HG03457 (cell line): ENCODE measurements at regions not wholly inside any gene's neighbourhood (a gene's known extent, or its start where the extent isn't known, plus 50 kb on each side); places are given as distances from the start of the nearest gene placed in this dataset.
"Not testable (repeated sequence)": the region's sequence is repeated elsewhere in the genome, so short reads cannot be mapped to it uniquely, and the experiment has no call there.

ENCODE experiments used
- ATAC-seq: cut with Tn5 transposase; IDR thresholded peaks from one replicate; pipeline ENCODE4 v1.9.1; 2021; ENCODE audit warnings: moderate number of reproducible peaks; ENCODE audit not compliant: unreplicated experiment

DNA sequence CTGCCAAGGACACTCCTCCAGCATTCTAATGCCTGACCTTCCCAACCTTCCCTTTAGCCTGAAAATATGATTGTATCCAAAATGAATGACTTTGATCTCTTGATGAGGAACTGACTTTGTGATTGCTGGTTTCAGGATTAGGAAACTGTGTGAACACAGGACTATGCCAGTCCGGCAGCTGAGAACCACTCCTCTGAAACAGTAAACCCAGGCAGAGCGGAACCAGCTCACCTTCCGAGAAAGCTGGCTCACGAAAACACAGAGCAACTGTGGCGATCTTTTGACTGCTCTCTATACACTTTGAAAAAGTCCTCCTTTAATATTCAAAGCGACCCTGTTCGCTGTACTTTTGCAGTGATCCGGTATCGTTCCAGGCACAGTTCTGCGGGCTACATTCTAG, 258.8 kb upstream of the IRS2 start:
- ATAC-seq = no peak

DNA sequence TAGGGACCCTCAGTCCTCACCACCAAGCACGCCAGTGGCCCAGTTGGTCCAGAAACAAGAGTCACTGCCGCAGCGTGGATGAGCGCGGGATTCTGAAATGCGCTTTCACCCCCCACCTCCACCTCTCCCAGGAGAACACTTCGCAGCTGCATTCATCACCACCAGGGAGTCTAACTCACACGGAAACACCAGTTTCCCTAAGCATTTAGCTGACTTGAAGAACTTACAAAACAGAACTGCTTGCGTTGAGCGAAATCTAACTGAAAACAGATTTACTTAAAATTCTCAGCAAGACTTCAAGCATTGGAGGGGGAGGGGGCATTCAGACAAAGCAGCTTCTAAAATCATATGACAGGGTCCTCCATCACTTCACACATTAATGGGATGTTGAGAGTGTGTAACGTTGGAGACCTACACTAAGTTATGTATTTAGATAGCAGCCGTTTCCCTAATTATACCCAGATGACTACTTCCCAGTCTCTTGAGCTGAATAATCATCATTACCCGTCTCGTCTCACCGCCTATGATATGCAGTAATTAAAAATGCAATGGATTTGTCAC, 258.2 kb upstream of the IRS2 start:
- ATAC-seq = no peak

DNA sequence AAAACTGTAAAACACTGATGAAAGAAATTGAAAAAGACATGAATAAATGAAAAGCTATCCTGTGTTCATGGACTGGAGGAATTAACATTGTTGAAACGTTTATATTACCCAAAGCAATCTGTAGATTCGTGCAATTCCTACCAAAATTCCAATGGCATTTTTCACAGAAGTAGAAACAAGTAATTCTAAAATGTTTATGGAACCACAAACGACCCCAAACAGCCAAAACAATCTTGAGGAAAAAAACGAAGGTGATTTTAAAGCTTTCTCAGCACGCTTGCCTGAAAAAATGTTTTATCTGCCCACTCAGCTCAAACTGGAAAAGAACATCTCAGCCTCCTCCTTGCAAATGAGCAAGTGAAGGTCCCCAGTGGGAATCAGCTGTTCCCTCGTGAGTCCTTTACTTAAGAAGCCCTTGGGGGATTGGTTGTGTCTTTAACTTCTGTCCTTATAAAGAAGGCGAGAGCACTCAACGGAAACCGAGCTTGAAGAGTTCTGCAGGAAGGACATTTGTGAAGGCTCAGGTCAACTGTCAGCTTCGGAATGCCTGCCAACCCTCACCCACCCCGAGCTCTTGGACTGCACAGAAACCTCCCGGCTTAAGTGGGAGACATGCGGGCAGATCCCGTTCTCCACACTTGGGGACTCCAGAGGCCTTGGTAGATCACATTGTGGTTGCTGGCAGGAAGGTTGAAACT, 256.0 kb upstream of the IRS2 start:
- no peak for ATAC-seq

DNA sequence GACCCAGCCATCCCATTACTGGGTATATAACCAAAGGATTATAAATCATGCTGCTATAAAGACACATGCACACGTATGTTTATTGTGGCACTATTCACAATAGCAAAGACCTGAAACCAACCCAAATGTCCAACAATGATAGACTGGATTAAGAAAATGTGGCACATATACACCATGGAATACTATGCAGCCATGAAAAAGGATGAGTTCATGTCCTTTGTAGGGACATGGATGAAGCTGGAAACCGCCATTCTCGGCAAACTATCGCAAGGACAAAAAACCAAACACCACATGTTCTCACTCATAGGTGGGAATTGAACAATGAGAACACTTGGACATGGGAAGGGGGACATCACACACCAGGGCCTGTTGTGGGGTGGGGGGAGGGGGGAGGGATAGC, 255.3 kb upstream of the IRS2 start:
- ATAC-seq = not testable (repeated sequence)

DNA sequence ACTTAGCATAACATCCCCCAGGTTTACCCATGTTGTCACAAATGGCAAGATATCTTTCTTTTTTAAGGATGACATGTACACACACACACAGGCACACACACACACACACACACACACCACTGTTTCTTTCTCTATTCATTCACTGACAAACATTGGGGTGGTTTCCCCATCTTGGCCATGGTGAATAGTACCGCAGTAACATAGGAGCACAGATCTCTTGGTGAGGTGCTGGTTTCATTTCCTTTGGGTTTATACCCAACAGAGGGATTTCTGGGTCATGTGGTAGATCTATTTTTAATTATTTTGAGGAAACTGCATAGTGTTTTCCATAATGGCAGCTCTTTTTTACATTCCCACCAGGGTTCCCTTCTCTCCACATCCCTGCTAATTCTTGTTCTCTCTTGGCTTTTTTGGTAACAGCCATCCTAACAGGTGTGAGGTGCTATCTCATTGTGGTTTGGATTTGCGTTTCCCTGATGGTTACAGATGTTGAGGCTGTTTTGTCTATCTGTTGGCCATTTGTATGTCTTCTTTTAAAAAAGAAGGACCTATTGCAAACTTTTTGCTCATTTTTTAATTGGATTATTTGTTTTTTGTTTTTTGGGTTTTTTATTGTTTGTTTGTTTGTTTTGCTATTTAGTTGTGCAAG, 251.7 kb upstream of the IRS2 start:
- no peak for ATAC-seq

DNA sequence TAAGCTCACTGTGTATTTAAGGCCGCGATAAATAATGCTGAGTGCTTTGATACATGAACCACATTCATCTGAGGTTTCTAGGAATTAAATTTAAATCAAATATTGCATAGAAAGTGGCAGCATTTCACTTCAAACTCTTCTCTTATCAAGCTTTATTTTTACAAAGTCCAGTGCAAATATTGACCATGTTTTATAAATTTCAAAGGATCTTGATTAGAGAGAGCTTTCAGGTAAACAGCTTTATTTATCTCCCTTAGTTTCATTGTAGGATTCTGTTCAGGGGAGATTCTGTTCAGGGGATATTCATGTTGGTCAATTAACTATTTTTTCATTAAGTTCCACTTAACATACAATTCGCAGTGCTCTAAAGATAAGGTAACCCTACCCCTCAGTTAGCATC, 249.7 kb upstream of the IRS2 start:
- ATAC-seq = no peak

DNA sequence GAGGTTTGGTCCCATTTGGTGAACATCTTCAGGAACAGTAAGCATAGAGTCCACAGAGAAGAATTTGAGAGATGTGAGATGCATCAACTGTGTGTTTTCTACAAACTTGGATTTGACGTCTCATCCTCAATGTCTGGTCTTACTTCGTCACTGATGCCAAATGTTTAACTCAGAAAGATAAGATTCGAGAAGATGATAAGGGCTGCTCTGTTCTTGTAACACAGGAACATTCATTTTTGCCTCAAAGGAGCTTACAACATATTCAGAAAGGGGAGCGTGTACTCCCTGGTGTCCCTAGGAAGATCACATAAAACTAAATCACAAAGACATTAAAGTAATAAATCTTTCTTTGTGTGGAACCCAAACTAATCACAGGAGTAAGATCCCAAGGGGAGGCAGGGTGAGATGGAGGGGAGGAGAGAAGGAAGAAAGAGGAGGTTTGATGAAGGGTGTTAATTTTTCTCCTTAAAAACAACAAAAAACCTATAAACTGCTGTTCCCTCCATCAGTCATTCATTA, 247.7 kb upstream of the IRS2 start:
- ATAC-seq = no peak

DNA sequence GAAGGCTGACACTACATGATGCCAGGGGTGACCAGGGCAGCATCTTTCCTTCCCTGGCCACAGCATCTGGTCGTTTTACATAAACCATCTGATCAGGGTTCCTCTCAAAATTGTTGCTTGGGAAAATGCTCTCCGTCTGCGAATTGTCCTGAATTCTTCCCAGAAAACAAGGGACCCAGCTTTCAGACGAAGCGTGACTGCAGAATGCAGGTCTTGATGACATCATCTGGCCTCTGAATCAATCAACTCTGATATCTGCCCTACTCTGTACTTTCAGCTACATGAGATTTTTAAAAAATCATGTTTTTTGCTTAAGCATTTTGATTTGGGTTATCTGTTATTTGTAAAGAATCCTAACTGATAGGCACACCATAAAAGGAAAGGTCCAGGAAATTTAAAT, 246.6 kb upstream of the IRS2 start:
- no peak for ATAC-seq

DNA sequence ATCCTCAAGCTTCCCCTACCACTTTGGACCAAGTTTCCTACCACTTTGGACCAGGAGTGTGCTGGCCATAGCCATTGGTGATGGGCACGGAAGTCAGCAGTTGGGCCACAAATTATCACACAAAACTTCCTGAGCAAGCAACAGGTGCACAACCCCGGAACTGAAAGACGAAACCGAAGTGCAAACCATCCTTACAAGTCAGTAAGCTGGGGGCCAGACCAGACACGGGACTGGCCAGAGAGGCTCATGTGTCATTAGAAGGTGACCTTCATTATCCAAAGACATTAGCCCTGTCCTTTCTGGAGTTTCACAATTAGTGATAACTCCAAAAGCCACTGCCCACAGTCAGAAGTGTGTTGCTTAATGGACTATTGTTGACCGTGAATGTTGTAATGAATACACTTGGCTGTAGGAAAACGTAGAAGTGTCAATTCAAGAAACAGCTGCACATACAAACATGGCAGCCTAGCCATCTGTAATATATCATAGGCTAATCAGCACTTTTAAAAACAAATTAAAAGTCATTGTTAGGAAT, 244.1 kb upstream of the IRS2 start:
- ATAC-seq = no peak

DNA sequence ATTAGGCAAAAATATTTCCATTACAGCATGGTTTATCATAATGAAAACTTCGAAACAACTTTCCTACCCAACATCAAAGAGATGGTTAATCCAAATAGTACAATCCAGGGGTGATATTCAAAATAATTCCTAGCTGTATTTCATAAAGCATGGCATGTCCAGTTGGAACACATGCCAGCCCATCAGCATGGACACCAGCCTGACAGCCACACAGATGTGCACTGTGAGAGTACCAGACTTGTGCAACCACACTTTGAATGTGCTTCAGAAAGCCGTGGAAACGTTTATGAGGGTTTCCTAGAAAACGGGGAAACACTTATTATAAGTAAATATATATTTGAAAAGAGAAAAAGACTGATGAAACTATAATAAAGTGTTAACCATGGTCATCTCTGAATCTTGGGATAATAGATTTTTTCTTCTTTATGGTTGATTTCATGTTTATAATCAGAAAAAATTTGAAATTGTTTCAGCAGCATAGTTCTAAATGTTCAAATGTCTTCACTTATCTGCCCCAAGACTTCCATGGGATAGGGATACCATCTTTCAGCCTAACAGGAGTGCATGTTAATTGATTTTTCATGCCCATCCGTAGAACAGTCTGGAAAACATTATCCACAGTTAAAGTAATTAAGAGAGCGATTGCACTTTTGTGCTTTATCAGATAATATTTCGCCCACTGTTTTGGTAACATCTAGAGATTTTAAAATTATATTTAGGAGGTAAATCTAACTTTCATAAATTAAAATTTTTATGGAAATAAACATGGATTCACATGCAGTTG, 242.6 kb upstream of the IRS2 start:
- ATAC-seq = no peak

DNA sequence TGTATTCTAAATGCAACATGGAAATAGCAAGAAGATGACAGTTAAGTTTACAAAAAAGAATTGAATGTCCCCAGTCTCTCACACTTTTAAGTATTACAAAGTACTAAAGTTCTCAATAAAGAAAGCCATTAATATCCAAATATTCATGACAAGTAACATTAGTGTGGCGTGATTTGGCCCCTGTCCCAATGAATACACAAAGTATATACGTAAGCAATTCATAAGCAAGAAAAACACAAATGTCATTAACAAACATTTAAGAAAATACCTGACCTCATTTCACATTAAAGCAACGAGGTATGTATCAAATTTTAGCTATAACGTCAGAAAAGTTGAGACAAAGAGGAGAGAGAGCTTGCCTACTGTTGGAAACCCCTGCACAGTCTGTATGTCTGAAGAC, 241.9 kb upstream of the IRS2 start:
- no peak for ATAC-seq

DNA sequence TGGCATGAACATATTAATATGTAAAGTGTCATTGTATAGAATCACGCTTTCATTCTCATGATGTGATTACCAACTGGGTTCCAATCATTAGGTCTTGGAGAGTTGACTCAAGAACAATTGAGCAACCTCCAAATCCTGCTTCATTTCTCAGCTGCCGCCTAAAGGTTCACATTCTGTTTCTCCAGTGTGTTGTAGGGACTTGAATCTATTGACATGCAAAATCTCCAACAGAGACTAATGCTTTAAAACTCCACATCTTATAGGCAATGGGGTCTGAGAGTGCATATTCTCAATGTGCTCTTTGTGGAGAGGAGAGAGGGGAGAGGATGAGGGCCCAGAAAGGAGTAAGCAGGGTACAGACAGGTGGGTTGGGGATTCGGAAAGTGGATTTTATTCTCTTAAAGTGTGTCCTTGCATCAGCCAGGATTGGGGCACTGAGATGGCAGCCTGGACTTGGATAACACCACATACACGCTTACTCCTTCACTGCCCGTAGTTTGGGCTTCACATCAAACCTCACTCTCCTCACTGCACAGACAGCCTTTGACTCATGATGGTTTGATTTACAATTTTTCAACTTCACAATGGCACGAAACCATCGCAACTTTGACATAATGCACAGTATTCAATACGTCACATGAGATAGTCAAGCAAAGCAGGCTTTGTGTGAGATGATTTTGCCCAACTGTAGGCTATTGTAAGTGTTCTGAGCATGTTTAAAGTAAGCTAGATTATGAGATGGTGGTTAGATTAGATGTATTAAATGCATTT, 241.3 kb upstream of the IRS2 start:
- no peak for ATAC-seq

DNA sequence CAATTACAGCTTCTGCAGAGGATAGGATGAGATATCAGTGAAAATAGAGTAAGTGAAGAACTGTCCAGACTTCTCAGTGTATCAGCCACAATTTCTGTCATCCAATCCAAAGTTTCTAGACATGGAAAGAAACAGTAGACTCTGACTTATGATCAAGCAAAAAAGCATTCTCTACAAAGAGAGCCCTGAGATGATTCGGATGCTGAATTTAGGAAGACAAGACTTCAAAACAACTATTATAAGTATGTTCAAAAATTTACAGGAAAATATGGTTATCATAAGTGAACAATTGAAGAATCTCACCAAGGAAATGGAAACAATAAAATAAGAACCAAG, 238.2 kb upstream of the IRS2 start:
- no peak for ATAC-seq

DNA sequence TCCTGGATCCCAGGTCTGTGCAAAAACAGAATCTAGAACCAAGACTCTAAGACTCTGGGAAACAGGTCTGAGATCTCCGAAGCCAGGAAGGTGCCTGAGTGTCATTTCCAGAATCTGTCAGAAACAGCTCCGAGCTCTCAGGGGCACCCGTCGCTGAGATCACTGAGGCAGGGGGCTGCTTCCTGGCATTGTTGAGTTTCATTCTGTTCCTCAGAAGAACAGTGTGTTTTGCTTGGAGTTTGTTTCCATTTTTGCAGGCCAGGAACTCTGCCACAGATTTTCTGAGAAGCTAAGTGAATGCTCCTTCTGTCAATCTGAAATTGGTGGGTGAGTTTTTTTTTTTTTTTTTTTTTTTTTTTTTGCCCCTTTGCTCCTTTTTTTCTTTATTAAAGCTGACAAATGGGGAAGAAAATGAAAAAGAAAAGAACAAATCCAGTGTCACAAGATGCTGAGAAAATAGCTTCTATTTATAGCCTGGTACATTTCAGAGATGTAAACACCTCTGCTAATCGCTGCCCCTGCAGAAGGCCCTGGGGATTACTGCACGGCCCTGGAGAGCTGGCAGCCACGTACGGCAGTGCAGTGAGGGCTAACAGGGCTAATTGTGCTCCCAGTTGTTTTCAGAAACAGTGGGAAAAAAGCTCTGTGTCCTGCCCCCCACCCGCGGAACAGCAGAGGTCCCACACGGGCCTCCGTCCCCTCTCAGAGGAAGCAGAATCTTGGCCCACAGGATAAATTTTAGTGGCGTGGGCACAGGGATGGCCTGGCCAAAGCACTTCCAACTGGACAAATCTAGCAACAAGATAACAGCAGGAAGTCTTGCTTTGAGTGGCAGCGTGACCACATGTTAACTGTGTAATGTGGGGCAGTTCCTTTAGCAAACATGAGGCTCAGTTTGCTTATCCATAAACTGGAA, 237.6 kb upstream of the IRS2 start:
- no peak for ATAC-seq

DNA sequence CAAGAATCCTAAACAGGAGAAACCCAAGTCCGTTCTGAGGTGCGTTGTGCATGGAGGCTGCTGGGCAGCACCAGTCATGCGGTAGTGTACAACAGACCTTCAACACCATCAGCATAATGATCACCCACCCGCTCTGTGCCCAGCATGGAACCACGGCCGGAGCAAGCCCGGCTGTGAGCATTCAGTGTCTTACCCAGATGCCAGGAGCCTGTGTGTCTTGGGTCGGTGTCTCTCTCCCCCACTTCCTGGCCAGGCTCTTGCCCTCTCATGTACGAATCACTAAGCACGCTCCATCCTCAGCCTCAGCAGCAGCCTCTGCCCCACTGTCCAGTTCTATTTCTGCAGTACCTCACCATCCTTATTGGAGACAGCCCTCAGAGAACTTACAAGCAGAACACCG, 231.6 kb upstream of the IRS2 start:
- ATAC-seq = no peak

DNA sequence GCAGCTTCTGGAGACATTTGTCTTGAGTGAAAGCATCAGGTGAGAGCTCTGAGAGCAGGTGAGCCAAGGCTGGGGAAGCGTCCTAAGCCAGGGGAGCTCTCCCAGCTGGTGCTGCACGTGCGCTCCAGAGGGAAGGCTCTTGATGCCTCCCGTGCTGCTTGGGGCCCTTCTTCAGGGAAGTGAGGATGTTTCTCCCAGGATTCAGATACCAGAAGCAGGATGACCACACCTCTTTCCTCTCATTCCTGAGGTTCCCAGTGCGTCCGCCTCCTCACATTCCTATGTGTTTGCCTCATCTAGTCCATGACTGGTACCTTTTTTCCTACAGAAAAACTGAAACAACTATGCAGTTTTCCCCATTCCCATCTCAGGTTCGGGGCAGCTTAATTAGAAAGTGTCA, 231.0 kb upstream of the IRS2 start:
- no peak for ATAC-seq

DNA sequence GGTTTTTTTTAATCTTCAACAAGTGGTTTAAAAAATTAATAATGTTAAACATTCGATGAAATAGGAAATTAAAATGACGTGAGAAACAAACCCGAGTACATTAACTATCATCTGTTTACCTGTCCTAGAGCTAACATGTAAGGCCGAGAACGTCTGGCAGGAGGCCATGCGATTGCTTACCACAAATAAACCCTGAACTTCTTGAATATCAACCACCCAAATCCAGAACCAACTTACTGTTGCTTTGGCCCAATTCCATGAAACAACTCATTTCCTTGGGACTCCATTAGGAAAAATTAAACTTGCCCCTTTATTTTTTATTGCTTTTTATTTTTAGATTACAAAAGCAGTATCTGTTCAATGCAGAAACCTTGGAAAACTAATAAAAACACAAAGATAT, 228.9 kb upstream of the IRS2 start:
- ATAC-seq = no peak

DNA sequence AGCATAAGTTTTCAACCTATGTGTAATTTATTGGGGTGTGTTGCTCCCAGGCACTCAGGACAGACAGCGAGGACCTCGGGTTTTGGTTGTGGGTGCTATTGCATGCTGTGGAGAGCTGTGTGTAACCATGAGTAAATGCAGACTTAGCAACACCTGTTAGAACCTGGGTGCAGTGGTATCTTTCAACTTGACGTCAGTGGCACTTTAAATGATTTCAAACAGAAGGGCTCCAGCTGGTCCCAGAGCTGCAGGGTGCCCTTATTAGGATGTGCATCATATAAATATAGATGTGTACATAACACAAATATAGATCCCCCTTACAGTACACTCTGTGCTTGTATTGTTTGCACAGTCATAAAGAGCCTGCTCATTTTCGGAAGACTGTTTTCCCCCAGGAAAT, 228.3 kb upstream of the IRS2 start:
- ATAC-seq = no peak

DNA sequence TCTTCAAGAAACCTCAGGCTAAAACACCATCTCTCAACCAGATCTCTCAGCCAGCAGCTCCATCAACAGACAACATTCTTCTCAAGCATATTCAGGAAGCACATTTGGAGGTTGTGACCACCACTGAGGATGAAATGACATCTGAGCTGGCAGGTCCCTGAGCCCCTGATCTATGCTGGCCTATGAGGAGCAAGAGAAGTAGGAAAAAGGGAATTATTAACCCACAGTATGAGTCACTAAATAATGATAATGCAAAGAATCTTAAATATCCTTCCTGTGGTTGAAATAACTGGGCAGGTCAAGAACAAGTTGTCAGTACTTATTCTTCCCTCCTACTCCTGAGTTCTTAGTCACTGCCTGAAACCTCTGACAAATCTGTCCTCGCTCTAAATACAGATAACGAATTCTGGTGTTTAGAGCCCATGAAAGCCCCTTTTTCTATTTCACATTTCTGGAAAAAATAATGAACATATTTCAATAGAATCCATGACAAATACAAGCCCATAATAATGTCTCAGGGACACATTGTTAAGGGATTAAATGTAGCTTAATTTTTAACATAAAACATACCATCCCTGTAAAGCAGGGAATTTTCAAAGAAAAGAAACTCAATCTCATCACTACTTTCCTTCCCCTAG, 225.8 kb upstream of the IRS2 start:
- ATAC-seq = no peak
